Lower leg skin (tissue), 4 donors: ENCODE measurements at regions not wholly inside any gene's neighbourhood (a gene's known extent, or its start where the extent isn't known, plus 50 kb on each side); places are given as distances from the start of the nearest gene placed in this dataset.

Experiments used
- DNase-seq, 2 donors: peaks; one replicate each; pipeline ENCODE4 v3.0.0-alpha.2; 2019; ENCODE audit warnings: low spot score in 2 of 2
- H3K4me3 ChIP-seq: fragments of 200-600 bp; sonication (generic); 2 replicates; pipeline ENCODE4 v1.5.1; 2017; ENCODE audit warnings: mild to moderate bottlenecking, low read depth; ENCODE audit not compliant: poor library complexity, severe bottlenecking
- CTCF ChIP-seq, 3 donors: fragments of 450-650 bp; IDR thresholded peaks; one replicate each; pipeline ENCODE4 v1.5.1; 2016; ENCODE audit warnings: antibody characterized with exemption in 3 of 3, mild to moderate bottlenecking in 3 of 3, moderate library complexity in 2 of 3
- POLR2A ChIP-seq, 2 donors: fragments of 450-650 bp; IDR thresholded peaks; one replicate each; pipeline ENCODE4 v1.6.1; 2016 to 2017; ENCODE audit warnings: antibody characterized with exemption in 2 of 2, mild to moderate bottlenecking in 1 of 2, moderate library complexity in 1 of 2
- WGBS, 2 donors: methylation state at CpG; one replicate each; pipeline ENCODE4 v1.1.5; 2018; 5-methylcytosine and 5-hydroxymethylcytosine counted together
- intact Hi-C: fragments of 100-400 bp; cut with DNase I; formaldehyde crosslinking; loops from one replicate; pipeline ENCODE4 v1.15.0; 2023; ENCODE audit warnings: low total_unique reads

GRCh38 chr13:63853816-63854215, 2438.2 kb upstream of the PCDH20 start:
- intact Hi-C loops, result no loop called here

GRCh38 chr13:63851526-63851925, 2435.9 kb upstream of the PCDH20 start:
- no peak overlapping the region for H3K4me3 ChIP-seq
- 95% methylated on average over 2 of the region's 2 CpGs for WGBS, 2 donors
- no peak for TF ChIP-seq POLR2A (IDR thresholded peaks at IDR 0.05)
- no peak for TF ChIP-seq CTCF (IDR thresholded peaks at IDR 0.05)
- intact Hi-C loops, result no loop called here
- DNase-seq, result no peak

More at GRCh38 chr13:63853816-63854215, 2438.2 kb upstream of the PCDH20 start:
- H3K4me3 ChIP-seq, result no peak overlapping the region
- WGBS, 2 donors, result 65 to 67% methylated on average over 2 of the region's 2 CpGs
- TF ChIP-seq CTCF (IDR thresholded peaks at IDR 0.05), result no peak
- no peak for TF ChIP-seq POLR2A (IDR thresholded peaks at IDR 0.05)
- DNase-seq, result no peak

- 97% methylated on average over 31 to 42 of the region's 42 CpGs for WGBS, 2 donors
- intact Hi-C loops, result no loop called here
- no peak for DNase-seq
- H3K4me3 ChIP-seq, result no peak overlapping the region
- no peak for TF ChIP-seq CTCF (IDR thresholded peaks at IDR 0.05)
- TF ChIP-seq POLR2A (IDR thresholded peaks at IDR 0.05), result no peak
These were observed 2428.4 kb upstream of the PCDH20 start for GRCh38 chr13:63843766-63844699.

GRCh38 chr13:63842102-63842501, 2426.5 kb upstream of the PCDH20 start:
- H3K4me3 ChIP-seq, result no peak overlapping the region
- TF ChIP-seq POLR2A (IDR thresholded peaks at IDR 0.05) (no peak), CTCF (IDR thresholded peaks at IDR 0.05) (no peak)
- WGBS, 2 donors, result 86 to 99% methylated on average over 5 to 14 of the region's 17 CpGs
- intact Hi-C loops, result no loop called here
- DNase-seq, result no peak

- intact Hi-C loops, result no loop called here
These were observed 2425.1 kb upstream of the PCDH20 start for GRCh38 chr13:63840551-63841421.

More at GRCh38 chr13:63840551-63841421, 2425.1 kb upstream of the PCDH20 start:
- H3K4me3 ChIP-seq, result no peak overlapping the region
- TF ChIP-seq CTCF (IDR thresholded peaks at IDR 0.05) (no peak), POLR2A (IDR thresholded peaks at IDR 0.05) (no peak)
- DNase-seq, result no peak
- WGBS, 2 donors, result 95 to 96% methylated on average over 23 to 35 of the region's 44 CpGs
